GM19438 (cell line): ENCODE measurements at regions not wholly inside any gene's neighbourhood (a gene's known extent, or its start where the extent isn't known, plus 50 kb on each side); places are given as distances from the start of the nearest gene placed in this dataset.
"Not testable (repeated sequence)": the region's sequence is repeated elsewhere in the genome, so short reads cannot be mapped to it uniquely, and the experiment has no call there.

Experiments
- ATAC-seq: cut with Tn5 transposase; IDR thresholded peaks from one replicate; pipeline ENCODE4 v1.9.1; 2021; ENCODE audit warnings: low read depth; ENCODE audit not compliant: unreplicated experiment

DNA sequence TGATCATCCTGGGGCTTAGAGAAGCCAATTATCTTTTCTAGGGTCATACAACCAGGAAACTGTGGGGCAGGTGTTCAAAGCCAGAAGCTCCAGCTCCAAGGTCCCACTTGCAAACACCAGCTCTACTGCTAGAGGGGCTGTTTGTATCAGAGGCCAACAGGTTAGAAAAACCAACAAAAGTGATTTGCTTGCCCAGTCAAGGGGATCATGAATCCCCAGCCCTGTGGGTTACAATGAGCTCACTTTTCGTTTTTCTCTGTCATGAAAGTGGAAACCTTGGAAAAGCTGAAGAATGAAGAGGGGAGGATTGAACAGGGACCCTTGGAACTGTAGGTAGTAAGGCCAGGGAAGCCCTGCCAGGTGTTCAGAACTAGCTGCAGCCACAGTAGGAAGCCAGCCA, 119.2 kb downstream of the SPP2 start:
- no peak for ATAC-seq

DNA sequence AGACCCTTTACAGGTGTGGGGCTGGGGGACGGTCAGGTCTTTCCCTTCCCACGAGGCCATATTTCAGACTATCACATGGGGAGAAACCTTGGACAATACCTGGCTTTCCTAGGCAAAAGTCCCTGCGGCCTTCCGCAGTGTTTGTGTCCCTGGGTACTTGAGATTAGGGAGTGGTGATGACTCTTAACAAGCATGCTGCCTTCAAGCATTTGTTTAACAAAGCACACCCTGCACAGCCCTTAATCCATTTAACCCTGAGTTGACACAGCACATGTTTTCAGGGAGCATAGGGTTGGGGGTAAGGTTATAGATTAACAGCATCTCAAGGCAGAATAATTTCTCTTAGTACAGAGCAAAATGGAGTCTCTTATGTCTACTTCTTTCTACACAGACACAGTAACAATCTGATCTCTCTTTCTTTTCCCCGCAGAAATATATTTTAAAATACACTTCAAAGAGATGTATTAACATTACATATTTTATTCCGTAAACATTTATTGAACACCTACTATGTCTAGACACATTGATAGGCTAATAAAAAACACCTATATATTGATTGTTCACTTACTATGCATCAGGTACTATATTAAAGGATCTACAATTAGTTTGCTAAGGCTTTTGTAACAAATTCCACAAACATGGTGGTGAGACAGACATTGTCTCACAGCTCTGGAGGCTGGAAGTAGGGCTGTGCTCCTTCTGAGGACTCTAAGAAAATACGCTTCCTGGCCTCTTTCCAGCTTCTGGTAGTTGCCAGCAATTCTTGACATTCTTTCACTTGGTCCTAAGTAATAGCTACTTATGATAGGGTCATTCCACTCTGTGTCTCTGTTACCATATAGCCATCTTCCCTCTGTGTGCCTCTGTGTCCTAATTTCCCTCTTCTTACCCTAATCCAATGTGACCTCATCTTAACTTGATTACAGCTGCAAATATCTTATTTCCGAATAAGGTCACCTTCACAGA, 118.4 kb downstream of the SPP2 start:
- not testable (repeated sequence) for ATAC-seq

DNA sequence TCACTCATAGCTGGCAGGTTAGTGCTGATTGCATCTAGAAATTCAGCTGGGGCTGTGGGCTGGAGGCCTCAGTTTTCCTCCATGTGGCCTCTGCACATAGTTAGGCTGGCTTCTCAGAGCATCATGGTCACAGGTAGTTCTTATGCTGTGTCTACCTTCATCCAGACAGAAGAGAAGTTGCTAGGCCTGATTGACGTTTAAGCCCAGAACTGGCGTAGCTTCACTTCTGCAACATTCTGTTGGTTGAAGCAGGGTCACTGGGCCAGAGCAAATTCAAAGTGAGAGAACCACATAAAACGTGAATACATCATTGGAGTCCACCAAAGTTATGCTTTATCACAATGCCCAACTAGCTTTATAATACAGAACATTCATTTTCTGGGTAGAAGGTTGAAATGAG, 116.0 kb downstream of the SPP2 start:
- ATAC-seq = no peak

DNA sequence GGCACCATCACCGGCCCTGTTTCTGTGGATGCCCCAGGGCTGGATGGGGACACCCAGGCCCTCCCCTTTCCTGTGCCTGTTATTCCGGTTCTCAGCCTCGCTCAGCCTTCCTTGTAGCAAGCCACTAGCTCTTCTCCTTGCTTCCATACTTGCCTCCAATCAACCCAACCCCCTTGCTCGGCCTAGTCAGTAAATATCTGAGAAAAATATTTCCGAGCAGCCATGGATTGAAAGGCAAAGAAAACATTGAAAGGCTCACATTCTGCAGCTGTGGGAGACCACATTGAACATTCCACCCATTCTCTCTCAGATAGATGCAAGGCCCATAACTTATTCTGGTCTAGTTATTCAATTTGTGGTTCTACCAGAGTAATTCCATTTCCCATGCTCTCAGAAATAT, 114.9 kb downstream of the SPP2 start:
- no peak for ATAC-seq

DNA sequence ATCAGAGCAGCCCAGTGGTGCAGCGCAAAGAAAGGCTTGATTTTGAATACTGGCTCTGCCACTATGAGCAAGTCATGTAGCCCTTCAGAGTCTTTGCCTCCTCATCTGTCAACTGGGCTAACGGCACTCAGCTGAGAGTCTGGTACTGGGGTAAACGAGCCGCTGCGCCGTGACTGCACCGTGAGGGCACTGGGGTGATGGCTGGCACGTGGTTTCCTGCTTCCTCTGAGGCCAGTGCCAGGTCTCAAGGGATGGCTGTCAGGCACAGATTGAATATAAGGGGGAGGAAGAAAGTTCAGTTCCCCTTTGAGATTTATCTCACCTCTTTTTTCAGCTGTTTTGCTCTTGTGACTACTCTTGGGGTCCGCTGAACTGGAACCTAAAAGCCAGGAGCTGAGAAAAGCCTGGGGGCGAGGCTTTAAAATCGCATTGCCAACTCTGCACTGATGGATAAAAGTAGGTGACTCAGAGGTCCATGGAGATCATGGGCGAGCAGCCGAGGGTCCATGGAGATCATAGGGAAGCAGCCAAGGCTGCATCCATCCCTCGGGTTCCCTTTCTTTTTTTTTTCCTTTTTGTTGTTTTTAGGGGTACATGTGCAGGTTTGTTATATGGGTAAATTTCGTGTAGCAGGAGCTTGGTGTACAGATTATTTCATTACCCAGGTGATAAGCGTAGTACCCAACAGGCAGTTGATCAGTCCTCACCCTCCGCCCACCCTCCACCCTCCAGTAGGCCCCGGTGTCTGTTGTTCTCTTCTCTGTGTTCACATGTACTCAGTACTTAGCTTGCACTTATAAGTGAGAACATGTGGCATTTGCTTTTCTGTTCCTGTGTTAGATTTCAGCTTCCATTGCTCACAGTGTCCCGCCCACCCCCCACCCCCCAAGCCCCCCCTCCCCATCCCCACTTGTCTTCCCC, 114.3 kb downstream of the SPP2 start:
- ATAC-seq = no peak

DNA sequence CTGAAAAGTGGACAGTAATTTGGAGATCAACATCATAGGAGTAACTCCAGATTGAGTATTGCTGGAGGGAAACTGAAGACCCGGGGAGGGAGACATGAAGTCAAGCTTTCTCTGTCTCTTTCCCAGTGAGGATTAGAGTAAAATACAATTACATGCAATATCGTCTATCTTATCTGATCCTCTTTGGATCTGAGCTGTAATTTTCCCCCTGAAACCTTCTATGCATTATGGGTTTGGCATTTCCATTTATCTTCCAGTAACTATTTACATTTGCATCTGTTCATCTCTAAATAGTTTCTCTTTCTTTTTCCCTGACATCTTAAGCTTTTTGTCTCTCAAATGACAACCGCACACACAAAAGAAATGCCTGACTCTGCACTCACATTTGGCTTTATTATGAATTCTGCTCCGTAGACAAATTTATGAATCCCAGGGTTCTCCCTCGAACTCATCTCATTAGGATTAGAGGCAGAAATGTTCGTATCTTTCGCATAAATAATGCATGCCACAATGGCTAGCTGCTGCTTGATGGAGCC, 113.1 kb downstream of the SPP2 start:
- no peak for ATAC-seq

DNA sequence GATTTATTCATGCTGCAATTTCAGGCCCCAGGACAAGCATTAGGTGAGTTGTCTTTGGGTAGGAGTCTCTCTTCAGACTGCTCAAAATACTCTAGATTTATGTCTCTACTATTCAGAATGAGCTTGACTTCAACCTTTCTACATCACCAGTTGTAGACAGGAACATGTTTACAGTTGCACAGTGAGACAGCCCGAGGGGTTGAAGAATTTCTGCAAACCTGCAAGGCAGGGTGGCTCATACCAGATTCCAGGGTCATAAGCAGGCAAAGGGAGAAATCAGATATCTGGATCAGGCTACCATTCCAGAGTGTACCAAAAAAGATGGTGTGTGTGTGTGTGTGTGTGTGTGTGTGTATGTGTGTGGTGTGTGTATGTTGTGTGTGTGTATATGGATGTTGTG, 112.4 kb downstream of the SPP2 start:
- ATAC-seq = no peak

DNA sequence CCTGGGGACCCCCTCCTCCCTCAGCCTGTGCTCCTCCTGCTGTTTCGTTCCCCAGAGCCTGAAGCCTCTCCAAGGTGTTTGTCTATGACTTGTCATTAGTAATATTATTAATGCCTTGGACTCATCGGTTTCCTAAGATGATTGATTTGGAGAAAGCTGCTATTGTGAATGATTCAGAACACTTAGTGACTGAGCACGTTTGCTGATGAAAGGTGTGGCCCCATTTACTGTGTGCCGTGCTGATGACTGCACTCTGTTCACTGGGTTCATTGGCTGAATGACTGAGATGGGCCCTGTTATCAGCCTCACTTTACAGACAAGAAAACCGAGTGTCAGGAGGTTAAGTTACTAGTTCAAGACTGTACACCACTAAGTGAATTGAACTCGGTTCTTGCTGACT, 111.4 kb downstream of the SPP2 start:
- no peak for ATAC-seq

DNA sequence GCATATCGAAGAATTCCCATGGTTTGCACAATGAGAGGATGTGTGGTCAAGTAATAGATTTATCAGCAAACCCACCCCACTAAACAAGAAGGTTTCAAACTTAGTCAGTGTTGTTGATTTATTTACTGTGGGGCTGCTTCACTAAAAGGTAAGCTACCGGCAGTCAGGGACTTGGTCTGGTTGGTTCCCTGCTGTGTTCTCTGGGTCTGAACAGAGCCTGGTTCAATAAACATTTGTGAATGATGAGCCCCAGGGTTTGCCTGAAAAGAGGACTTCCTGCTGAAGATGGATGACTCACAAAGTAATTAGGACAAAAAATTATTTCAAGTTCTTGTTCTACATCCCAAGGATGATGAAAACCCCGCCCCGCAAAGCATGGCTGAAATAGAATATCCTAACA, 108.3 kb downstream of the SPP2 start:
- ATAC-seq = no peak

DNA sequence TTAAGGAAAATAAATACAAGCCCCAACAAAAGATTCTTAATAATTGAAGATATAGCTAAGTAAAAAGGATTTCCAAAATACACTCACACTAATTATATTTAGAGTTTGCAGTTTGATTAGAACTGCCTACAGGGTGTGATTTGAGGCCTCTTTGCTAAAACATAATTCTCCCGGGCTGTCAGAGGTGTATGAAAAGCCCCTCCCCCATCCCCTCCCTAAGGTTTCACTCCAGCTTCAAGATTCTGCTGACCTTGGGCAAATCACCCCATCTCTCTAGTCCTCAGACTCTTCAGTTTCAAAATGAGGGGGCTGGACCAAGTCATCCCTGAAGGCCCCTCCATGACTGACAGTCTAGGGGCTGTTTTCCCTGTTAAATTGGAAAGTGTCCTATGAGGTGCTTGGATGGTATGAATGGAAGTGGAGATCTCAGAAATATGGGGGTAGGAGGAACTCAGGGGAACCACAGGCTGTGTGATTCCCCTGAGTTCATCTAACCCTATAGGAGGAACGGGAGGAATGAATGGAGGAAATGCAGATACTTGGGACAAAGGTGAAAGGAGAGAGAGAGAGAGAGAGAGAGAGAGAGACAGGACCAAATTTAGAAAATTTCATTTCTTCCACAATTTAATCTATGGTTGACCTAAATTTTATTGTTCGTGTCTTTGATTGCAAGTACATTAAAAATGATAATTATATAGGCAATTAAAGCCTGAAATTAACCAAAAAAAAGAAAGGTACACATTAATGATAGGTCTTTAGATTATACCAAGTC, 107.5 kb downstream of the SPP2 start:
- ATAC-seq = no peak

DNA sequence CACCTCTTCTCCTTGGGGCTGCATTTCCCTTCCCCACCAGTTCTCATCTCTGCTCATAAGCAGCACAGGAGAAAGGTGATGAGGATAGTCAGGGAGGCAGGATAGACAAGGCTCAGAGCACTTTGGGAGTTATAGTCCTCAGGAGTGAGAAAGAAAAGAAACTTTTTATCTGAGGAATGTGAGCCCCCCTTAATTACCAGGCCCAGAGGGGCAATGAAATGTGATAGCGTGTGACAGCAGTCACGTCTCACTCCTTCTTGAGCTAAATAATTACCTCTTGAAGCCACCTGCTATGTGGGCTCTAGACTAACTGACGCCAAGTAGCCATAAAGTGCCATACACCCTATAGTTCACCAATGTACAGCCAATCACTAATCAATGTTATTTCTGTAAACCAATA, 105.8 kb downstream of the SPP2 start:
- no peak for ATAC-seq

DNA sequence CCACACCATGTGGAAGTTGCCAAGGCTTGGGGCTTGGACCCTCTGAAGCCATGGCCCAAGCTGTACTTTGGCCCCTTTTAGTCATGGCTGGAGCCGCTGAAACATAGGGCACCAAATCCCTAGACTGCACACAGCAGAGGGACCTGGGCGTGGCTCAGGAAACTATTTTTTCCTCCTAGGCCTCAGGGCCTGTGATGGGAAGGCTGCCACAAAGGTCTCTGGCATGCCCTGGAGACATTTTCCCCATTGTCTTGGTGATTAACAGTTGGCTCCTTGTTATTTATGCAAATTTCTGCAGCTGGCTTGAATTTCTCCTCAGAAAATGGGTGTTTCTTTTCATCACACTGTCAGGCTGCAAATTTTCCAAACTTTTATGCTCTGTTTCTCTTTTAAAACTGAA, 102.3 kb downstream of the SPP2 start:
- not testable (repeated sequence) for ATAC-seq

DNA sequence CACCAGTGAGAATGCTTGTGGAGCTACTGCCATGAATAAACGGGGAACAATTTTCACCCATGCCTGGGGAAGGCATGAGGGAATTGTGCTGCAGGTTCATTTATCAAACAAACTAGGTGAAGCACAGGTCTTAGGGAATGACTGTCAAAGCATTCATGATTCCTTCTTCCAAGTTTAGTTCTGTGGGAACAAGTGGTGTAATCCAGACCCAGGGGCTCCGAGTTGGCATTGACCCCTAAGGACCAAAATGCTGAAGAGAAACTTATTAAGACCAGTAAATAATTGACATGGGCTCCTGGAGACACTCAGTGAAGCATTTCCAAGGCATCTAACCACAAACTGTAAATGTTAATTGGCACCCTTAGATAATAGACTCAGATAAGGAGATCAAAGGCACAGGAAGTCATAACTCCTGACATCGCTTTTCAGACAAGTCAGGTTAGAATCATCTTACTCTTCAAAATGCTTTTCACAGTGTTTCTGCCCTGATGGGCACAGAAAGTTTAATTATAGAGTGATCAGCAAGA, 96.9 kb downstream of the SPP2 start:
- ATAC-seq = no peak

DNA sequence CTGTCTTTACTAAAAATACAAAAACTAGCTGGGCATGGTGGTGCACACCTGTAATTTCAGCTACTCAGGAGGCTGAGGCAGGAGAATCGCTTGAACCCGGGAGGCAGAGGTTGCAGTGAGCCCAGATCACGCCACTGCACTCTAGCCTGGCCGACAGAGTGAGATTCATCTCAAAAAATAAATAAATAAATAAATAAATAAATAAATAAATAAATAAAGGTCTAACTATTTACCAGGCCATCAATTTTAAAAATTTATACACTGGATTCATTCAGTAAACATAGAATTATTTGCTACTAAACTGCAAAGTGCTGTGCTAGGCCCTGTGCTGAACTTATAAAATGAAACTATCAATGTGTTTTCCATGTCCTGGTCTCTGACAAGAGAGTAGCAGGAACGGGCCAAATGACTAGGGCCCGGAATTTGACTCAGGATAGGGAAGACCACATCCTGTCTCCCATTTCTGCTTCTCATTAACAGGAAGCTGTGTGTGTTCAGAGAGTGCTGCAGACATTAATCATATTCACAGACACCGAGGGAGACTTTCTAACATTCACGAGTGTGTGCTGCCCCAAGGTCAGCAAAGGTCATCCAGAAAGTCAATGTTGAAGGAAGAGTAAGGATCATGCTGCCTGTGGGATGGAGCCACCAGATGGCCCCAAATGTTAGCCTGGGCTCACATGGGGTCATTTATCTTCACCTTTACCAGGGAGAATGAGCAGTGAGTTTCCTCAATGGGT, 95.8 kb downstream of the SPP2 start:
- ATAC-seq = no peak

DNA sequence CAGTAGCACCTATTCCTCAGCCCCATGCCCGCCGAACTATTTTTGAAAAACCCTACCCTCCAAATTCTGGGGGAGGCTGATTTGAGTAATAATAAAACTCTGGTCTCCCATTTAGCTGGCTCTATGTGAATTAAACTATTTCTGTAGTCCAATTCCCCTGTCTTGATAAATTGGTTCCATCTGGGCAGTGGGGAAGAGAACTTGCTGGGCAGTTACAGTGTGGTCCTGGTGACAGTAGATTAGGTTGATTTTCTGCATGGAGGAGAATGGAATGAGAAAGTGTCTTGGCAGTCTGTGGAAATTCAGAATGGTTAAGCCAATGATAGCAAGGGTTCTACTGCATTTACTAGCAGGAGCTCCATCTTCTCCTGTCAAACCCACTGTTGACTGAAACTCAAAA, 95.0 kb downstream of the SPP2 start:
- no peak for ATAC-seq

DNA sequence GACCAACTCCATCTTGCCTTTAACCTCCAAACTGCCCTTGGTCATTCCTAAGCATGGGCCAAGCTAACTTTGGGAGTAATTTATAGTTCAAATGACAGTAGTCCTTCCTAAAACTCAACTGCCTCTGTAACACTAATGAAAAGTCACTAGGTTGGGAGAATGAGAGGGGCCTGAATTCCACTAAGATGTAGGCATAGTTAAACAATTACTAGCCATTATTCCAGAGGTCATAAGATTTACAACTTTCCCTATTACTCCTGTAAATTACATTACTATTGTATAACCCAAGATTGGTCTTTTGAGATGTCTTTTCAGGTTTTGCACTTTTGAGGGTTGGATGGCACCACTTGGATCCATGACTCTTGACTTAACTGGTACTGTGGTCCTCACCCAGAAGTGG, 94.6 kb downstream of the SPP2 start:
- no peak for ATAC-seq

DNA sequence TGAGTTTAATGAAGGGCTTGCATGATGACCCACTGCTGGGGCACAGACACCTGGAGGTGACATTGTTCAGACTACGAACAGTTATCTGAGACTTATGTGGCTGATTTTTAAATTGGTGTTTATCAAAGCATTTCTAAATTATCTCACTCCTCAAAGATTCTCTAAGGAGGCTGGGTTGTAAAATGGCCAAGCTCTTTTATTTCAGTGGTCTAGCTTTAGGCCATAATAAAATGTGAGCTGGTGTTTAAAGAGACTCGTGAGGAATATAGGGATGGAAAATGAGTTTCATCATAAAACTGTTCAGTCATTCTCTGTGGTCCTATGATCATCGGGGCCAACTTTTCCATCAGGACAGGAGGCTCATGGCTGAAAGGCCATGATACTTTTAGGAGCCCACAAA, 93.4 kb downstream of the SPP2 start:
- ATAC-seq = no peak

DNA sequence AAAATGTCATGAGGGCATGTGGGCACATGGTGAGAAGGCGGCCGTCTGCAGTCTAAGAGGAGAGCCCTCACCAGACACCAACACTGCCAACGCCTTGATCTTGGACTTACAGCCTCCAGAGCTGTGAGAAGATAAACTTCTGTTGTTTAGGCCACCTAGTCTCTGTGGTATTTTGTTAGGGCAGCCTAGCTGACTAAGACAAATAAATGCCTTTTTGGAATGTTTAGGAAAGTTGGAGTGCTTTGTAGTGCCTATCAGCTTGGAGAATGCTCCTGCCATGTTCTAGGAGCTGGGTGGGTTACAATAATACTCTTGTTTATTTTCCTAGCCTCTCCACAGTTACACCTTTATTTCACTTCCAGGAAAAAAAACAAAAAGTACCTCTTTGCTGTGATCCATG, 92.0 kb downstream of the SPP2 start:
- no peak for ATAC-seq

DNA sequence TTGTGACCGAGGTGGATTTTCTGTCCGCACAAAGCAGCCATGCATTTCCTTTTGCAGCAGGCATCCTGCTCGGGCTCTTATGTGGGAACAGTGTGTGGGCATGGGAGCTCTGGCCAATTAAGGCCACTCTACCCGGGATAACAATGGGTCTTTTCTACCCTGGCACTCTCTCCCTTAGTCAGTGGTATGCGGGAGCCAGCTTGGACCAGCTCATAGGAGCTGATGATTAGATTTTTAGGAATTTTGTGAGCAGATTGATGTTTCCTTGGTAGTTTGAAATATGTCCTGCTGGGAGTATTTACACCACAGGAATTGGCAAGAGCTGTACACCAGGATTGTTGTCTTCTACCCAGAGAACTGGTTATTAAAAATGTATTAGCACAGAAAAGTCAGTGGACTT, 89.3 kb downstream of the SPP2 start:
- no peak for ATAC-seq

DNA sequence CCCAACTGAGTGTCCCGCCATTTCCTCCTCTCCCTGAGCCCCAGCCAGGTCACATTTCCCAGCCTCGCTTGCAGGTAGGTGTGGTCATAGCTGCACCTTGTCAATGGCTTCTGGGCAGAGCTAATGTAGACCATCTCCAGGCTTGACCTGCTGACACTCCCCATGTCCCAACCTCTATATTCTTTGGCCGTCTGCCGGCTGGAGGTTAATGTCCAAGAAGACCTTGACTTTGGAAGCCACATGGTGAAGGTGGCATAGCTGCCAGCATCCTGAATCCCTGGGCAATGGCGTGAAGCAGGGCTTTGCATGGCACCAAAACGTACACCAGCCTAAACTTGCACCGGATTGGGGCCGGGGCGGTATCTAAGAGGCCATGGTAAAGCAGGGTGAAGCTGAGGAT, 88.3 kb downstream of the SPP2 start:
- ATAC-seq = no peak
